ENCODE measurements at regions not wholly inside any gene's neighbourhood (a gene's known extent, or its start where the extent isn't known, plus 50 kb on each side); places are given as distances from the start of the nearest gene placed in this dataset.

- DNase-seq (ENCODE audit: extremely low read depth, low read depth): no peak
Observed at GRCh38 chr10:47140761-47141348, 159.1 kb upstream of the GDF10 start.

- DNase-seq (ENCODE audit: extremely low read depth, low read depth): no peak
Observed at GRCh38 chr10:47141349-47141748, 158.6 kb upstream of the GDF10 start.

GRCh38 chr10:47143072-47143471 lies 156.9 kb upstream of the GDF10 start:
- DNase-seq (ENCODE audit: extremely low read depth, low read depth): no peak

DNA sequence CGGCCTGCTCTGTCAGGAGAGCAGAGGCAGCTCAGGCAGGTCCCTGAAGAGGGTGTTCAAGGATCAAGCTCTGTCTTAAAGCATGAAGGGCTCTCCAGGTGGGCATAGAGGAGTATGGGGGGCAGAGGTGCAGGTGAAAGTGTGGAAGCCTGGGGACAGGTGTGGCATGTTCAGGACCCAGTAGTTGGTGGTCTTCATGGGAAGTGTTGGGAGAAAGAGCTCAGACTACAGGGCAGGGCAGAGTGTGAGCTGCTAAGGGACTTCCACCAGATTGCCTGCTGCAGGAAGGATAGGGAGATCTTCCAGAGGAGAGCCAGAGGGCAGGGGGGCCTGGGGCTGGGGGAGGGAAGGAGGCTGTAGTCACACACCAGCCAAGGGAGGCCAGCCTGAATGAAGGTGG lies 156.5 kb upstream of the GDF10 start:
- DNase-seq (ENCODE audit: extremely low read depth, low read depth): no peak

GRCh38 chr10:47144525-47144924 lies 155.5 kb upstream of the GDF10 start:
- DNase-seq (ENCODE audit: extremely low read depth, low read depth): no peak

- no peak for DNase-seq (ENCODE audit: extremely low read depth, low read depth)
Observed at GRCh38 chr10:47145290-47145934, 154.6 kb upstream of the GDF10 start.

- no peak for DNase-seq (ENCODE audit: extremely low read depth, low read depth)
Observed at GRCh38 chr10:47146572-47146971, 153.4 kb upstream of the GDF10 start.

DNA sequence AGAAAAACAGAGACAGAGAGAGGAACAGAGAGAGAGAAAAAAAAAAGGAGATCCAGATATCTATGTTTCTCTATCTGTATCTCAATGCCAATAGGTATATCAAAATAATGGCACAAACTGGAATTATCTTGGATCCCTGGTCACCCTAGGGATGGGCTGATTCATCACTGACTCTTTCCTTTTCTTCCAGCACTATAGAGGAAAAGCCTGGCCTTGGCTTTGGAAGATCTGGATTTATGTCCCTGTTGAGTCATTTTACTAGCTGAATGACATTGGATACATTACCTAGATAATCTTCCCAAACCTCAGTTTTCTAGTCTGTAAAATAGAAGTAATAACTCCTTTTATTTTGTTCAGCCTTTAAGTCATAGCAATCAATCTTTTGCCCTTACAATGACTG lies 152.8 kb upstream of the GDF10 start:
- DNase-seq (ENCODE audit: extremely low read depth, low read depth): no peak

DNA sequence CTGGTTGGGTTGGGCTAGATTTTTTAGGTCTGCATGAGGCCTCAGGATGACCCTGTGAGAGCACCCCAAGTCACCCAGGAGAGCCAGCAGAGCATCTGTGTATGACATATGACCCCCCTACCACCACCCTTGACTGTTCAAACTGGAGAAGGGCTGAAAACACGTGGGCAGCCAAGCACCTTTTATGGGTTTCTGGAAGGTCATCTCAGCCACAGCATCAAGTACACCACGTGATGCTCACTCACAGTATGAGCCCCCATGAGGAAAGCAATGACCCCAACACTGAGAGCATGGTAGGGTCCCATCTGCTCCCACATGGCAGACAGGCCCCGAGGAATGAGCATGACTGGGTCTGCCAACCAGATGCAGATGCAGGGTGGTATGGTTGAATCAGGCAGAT lies 149.4 kb upstream of the GDF10 start:
- DNase-seq (ENCODE audit: extremely low read depth, low read depth): no peak

DNA sequence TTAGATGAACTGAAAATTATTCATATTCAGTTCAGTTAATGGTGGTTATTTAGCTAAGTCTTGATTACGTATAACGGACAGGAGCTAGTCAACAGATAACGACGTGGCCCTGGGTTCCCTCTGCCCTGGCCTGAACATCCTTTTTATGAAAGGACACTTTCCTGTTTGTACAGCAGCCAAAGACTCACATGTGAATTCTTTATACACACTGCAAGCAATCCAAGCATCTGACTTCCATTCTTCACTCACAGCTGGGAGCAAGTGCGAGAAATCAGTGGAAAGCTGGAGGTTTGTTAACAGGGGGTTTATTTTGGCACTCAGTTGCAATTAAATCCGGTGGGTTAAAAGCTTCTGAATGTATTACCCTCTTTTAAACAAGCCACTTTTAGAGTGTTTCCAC lies 148.1 kb upstream of the GDF10 start:
- no peak for DNase-seq (ENCODE audit: extremely low read depth, low read depth)

DNA sequence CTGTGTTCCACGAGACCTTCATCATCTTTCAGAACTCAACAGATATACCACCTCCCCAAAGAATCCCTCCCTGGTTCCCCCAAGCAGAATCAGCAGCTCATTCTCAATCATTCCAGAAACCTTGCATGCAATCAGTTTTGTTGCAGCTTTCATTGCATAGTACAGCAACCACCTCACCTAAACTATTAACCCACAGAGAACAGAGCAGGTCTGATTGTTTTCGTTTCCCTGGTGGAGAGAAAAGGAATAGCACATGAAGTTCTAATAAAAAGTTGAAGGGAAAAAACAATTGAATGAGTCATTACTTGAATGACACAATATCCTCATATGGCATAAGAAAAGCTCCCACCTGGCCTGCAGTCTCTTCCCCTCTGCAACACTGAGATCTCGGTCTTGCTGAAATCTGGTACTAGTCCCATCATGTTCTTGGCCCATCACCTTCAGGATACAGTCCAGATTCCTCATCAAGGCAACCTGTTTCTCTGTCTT lies 147.1 kb upstream of the GDF10 start:
- no peak for DNase-seq (ENCODE audit: extremely low read depth, low read depth)

GRCh38 chr10:47154762-47155161 lies 145.2 kb upstream of the GDF10 start:
- DNase-seq (ENCODE audit: extremely low read depth, low read depth): no peak

DNA sequence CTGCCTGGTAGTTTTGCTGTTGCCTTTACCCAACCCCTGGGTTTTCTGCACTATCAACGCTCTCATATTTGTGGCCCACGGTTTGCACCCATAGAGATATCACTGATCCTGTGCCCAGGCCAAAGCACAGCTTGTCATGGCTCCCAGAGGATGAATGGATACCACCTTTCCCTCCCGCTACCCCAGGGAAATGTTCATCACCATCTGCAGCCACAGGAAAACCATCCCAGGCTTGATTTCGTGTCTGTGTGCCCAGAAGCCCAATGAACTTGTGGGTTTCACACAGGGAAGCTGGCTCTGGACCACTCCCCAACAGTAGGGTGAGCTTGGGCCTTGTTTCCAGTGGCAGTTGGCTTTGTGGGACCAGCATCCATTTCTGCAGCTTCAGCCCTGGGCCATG lies 143.1 kb upstream of the GDF10 start:
- no peak for DNase-seq (ENCODE audit: extremely low read depth, low read depth)

DNA sequence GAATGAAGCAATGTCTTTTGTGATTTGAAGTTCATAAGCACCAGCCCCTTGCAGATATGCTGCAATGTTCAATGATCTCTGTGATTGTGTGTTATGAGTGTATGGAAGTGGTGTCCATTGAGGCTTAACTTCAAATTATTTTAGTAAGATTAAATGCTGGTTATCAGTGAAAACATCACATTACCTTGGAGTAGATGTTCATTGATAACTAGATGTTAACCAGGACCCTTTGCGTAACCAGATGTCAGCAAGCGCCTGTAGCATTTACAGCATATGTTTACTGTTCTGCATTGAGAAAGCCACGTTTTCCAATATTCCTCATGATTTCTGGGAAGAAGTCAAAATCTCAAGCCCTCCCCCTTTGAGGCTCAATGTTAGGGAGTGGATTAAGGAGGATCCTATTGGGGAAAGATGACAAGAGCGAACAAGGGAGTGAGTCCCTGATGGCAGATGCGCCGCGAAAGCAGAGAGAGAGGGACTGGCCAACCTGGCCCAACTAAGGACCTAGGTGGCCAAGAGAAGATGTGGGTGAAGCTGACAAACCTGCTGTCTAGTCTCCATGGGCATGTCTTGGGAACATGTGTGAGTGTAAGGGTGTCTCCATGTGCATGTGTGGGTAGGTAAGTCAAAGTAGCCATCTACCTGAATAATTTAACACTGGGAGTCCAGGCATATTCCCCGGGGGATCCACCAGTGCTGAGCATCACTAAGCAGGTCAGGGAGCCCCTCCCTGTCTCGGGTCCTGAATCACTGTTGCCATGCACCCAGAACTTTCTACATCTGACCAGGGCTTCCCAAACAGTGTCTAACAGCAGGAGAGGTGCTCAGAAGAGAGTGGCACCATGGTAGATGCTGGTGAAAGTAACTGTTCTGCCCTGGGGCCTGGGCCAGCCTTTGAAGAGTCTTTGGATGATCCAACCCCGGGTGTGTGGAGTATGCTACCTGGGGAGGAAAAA lies 141.6 kb upstream of the GDF10 start:
- DNase-seq (ENCODE audit: extremely low read depth, low read depth): no peak

GRCh38 chr10:47159361-47160260 lies 140.4 kb upstream of the GDF10 start:
- no peak for DNase-seq (ENCODE audit: extremely low read depth, low read depth)

DNA sequence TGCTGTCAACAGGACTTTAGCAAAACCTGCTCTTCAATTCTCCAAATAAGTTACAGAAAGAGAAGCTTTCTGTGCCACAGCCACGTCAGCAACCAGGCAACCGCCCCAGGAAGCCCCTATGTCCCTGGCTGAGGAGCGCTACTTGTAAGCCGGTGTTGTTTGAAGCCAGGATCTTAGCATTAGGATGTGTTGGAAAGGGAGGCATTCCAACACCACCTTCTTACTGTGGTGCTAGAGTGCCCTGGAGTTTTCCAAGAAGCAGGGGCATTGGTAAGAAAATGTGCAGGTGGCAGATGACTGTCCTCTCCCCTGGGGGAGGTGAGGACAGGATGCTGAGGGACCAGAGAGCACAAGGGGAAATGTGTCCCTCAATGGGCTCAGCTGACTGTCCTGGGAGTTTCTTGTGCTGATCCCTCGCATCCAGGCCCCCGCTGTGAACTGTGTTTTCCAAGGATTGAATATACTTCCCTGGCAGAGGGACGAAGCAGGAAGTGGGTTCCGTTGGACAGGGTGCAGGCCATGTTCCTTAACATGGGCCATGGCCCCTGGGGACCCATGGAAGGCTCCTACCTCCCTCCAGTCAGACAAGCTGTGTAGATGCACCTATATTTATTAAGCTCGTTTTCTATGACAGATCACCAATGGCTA lies 139.6 kb upstream of the GDF10 start:
- no peak for DNase-seq (ENCODE audit: extremely low read depth, low read depth)

DNA sequence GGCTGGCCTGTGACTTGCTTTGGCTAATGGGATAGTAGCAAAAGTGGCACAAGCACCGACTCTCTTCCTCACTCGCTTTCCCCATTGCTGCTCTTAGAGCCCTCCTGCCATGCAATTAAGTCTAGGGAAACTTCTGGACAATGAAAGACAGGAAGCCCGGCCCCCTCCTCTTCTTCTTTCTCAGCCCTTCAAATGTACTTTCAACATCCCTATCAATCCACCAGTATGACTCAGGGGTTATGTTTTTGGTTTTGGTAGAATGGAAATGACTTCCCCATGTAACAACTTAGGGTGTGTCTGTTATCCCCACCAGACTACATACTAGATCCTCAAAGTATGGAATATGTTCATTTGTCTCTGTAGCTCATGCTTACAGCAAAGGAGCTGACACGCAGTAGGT lies 139.0 kb upstream of the GDF10 start:
- no peak for DNase-seq (ENCODE audit: extremely low read depth, low read depth)

- DNase-seq (ENCODE audit: extremely low read depth, low read depth): no peak
Observed at GRCh38 chr10:47161465-47161864, 138.5 kb upstream of the GDF10 start.

GRCh38 chr10:47164126-47164799 lies 135.7 kb upstream of the GDF10 start:
- no peak for DNase-seq (ENCODE audit: extremely low read depth, low read depth)

GRCh38 chr10:47164800-47165128 lies 135.2 kb upstream of the GDF10 start:
- no peak for DNase-seq (ENCODE audit: extremely low read depth, low read depth)

Data from NCI-H460 (cell line).